WTC11 (cell line): ENCODE measurements at regions not wholly inside any gene's neighbourhood (a gene's known extent, or its start where the extent isn't known, plus 50 kb on each side); places are given as distances from the start of the nearest gene placed in this dataset.

Source experiments
- ATAC-seq: fragments of 200-7000 bp; cut with Tn5 transposase; 2 replicates; pipeline ENCODE4 v1.10.0; 2021; ENCODE audit warnings: mild to moderate bottlenecking, moderate library complexity
- CTCF ChIA-PET: fragments of 300-600 bp; sonication (Branson Sonifier 250); formaldehyde crosslinking; loops from one replicate; lab custom pipeline; 2021; ENCODE audit warnings: antibody characterized with exemption; lab: Charles Lee
- POLR2A ChIA-PET: fragments of 350-600 bp; sonication (Branson Sonifier 250); formaldehyde crosslinking; loops from one replicate; lab custom pipeline; 2021; ENCODE audit warnings: antibody characterized with exemption; lab: Charles Lee
- DNase-seq: peaks from one replicate; pipeline ENCODE4 v3.0.0; 2021; ENCODE audit warnings: low spot score
- H3K27ac Mint-ChIP-seq: 2 replicates; pipeline ENCODE4 v1.8.0; 2021; ENCODE audit warnings: mixed read lengths
- H3K27me3 Mint-ChIP-seq: 2 replicates; pipeline ENCODE4 v1.8.0; 2021; ENCODE audit warnings: low read depth, mild to moderate bottlenecking, moderate library complexity, mixed read lengths
- H3K36me3 Mint-ChIP-seq: 2 replicates; pipeline ENCODE4 v1.8.0; 2021; ENCODE audit warnings: mixed read lengths
- H3K4me1 Mint-ChIP-seq: 2 replicates; pipeline ENCODE4 v1.8.0; 2022; ENCODE audit warnings: mixed read lengths
- H3K4me3 Mint-ChIP-seq: 2 replicates; pipeline ENCODE4 v1.8.0; 2021; ENCODE audit warnings: mild to moderate bottlenecking, moderate library complexity, mixed read lengths
- H3K9me3 Mint-ChIP-seq: 2 replicates; pipeline ENCODE4 v1.8.0; 2021; ENCODE audit warnings: mixed read lengths
- CDX4 ChIP-seq: fragments of 250-450 bp; sonication (Bioruptor Pico); IDR thresholded peaks from 2 replicates; pipeline ENCODE4 v1.9.0; 2021; ENCODE audit warnings: moderate library complexity, mild to moderate bottlenecking, inconsistent platforms, borderline replicate concordance
- E2F4 ChIP-seq: sonication (generic); formaldehyde crosslinking; IDR thresholded peaks from 2 replicates; pipeline ENCODE4 v1.8.1; 2022; ENCODE audit warnings: low read depth, mild to moderate bottlenecking, moderate library complexity, missing genetic modification reagents, borderline replicate concordance
- ETV6 ChIP-seq: sonication (generic); formaldehyde crosslinking; IDR thresholded peaks from 2 replicates; pipeline ENCODE4 v1.8.1; 2022; ENCODE audit warnings: mild to moderate bottlenecking, missing genetic modification reagents
- IRF2 ChIP-seq: sonication (generic); formaldehyde crosslinking; IDR thresholded peaks from 2 replicates; pipeline ENCODE4 v1.8.0; 2022; ENCODE audit warnings: low read depth, missing genetic modification reagents, borderline replicate concordance
- MXD4 ChIP-seq: fragments of 250-450 bp; sonication (Bioruptor Pico); IDR thresholded peaks from 2 replicates; pipeline ENCODE4 v1.8.0; 2021; ENCODE audit warnings: mild to moderate bottlenecking, moderate library complexity, borderline replicate concordance
- NR3C1 ChIP-seq: sonication (generic); formaldehyde crosslinking; conservative IDR thresholded peaks from 2 replicates; pipeline ENCODE4 v1.8.1; 2023; ENCODE audit warnings: low read depth, mild to moderate bottlenecking, missing genetic modification reagents
- PRRX2 ChIP-seq: fragments of 250-450 bp; sonication (Bioruptor Pico); IDR thresholded peaks from 2 replicates; pipeline ENCODE4 v1.8.0; 2021; ENCODE audit warnings: mild to moderate bottlenecking
- SMAD4 ChIP-seq: sonication (generic); formaldehyde crosslinking; IDR thresholded peaks from 2 replicates; pipeline ENCODE4 v1.8.0; 2022; ENCODE audit warnings: mild to moderate bottlenecking, missing genetic modification reagents
- SOX15 ChIP-seq: fragments of 250-450 bp; sonication (Bioruptor Pico); IDR thresholded peaks from 2 replicates; pipeline ENCODE4 v1.9.0; 2021; ENCODE audit warnings: mild to moderate bottlenecking
- SP1 ChIP-seq: sonication (generic); formaldehyde crosslinking; conservative IDR thresholded peaks from 2 replicates; pipeline ENCODE4 v1.8.1; 2022; ENCODE audit warnings: missing genetic modification reagents
- TEAD4 ChIP-seq: sonication (generic); formaldehyde crosslinking; IDR thresholded peaks from 2 replicates; pipeline ENCODE4 v1.8.0; 2022; ENCODE audit warnings: mild to moderate bottlenecking, missing genetic modification reagents
- TP53 ChIP-seq: sonication (generic); formaldehyde crosslinking; IDR thresholded peaks from 2 replicates; pipeline ENCODE4 v1.8.1; 2023; ENCODE audit warnings: mild to moderate bottlenecking, missing genetic modification reagents
- ZBTB43 ChIP-seq: sonication (generic); formaldehyde crosslinking; IDR thresholded peaks from 2 replicates; pipeline ENCODE4 v1.8.1; 2023; ENCODE audit warnings: mild to moderate bottlenecking, missing genetic modification reagents
- ZNF423 ChIP-seq: fragments of 250-450 bp; sonication (Bioruptor Pico); IDR thresholded peaks from 2 replicates; pipeline ENCODE4 v2.1.2; 2022; ENCODE audit warnings: mild to moderate bottlenecking, moderate library complexity
- ZNF671 ChIP-seq: fragments of 250-450 bp; sonication (Bioruptor Pico); IDR thresholded peaks from 2 replicates; pipeline ENCODE4 v1.8.0; 2021; ENCODE audit warnings: mild to moderate bottlenecking
- TF ChIP-seq, protein P1 (sequence below): fragments of 250-450 bp; sonication (Bioruptor Pico); IDR thresholded peaks from 2 replicates; pipeline ENCODE4 v1.8.0; 2021; ENCODE audit warnings: mild to moderate bottlenecking
- TF ChIP-seq, protein P2 (sequence below): sonication (generic); formaldehyde crosslinking; IDR thresholded peaks from 2 replicates; pipeline ENCODE4 v1.8.1; 2023; ENCODE audit warnings: mild to moderate bottlenecking, missing genetic modification reagents, moderate library complexity
- TF ChIP-seq, protein P3 (sequence below): sonication (generic); formaldehyde crosslinking; IDR thresholded peaks from 2 replicates; pipeline ENCODE4 v1.8.0; 2023; ENCODE audit warnings: missing genetic modification reagents, mild to moderate bottlenecking, borderline replicate concordance
- TF ChIP-seq, protein P4 (sequence below): fragments of 250-450 bp; sonication (Bioruptor Pico); IDR thresholded peaks from 2 replicates; pipeline ENCODE4 v2.1.2; 2022; ENCODE audit warnings: mild to moderate bottlenecking, moderate library complexity

GRCh38 chr15:38079236-38079635, 144.8 kb downstream of the TMCO5A start (continued):
- TF ChIP-seq, protein P1, sequence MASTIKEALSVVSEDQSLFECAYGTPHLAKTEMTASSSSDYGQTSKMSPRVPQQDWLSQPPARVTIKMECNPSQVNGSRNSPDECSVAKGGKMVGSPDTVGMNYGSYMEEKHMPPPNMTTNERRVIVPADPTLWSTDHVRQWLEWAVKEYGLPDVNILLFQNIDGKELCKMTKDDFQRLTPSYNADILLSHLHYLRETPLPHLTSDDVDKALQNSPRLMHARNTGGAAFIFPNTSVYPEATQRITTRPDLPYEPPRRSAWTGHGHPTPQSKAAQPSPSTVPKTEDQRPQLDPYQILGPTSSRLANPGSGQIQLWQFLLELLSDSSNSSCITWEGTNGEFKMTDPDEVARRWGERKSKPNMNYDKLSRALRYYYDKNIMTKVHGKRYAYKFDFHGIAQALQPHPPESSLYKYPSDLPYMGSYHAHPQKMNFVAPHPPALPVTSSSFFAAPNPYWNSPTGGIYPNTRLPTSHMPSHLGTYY (CRISPR knock-in tag): no peak
- TF ChIP-seq ZBTB43 (CRISPR knock-in tag) (no peak), E2F4 (no peak)

DNA sequence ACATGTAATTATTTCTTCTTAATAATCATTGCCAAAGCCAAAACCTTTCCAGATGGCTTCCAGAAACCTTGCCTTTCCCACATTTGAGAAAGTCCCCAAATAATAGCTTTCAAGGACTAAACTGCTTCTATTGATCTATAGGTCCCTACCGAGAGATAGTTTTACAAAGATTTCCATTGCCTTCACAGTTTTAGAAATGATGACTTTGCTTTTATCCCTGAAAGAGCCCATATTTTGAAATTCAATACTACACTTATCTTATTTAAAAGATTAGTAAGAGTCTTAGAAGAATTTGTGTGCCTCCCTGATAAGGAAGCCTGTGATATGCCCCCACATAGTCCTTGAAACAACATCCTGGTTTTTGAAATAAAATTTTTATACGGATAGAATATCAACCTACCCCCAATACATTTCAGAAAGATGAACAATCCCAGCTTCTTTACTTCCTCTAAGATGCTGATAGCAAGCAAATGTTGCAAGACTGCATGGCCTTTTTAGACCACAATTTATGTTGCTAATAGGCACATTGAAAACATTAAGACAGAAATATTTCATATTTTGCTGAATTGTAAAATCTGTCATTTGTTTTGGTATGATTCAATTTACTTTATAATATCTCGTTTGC, 146.3 kb downstream of the TMCO5A start:
- ChIA-PET POLR2A (no interaction called here), CTCF (no interaction called here)
- DNase-seq (no peak), ATAC-seq (no peak)
- TF ChIP-seq SP1 (no peak), SMAD4 (no peak), ZNF423 (no peak), MXD4 (CRISPR knock-in tag) (no peak), PRRX2 (no peak), NR3C1 (CRISPR knock-in tag) (no peak), TP53 (no peak), IRF2 (CRISPR knock-in tag) (no peak), CDX4 (CRISPR knock-in tag) (no peak), TEAD4 (CRISPR knock-in tag) (no peak), ZNF671 (CRISPR knock-in tag) (no peak), ETV6 (CRISPR knock-in tag) (no peak), SOX15 (CRISPR knock-in tag) (no peak)
- TF ChIP-seq, protein P2, sequence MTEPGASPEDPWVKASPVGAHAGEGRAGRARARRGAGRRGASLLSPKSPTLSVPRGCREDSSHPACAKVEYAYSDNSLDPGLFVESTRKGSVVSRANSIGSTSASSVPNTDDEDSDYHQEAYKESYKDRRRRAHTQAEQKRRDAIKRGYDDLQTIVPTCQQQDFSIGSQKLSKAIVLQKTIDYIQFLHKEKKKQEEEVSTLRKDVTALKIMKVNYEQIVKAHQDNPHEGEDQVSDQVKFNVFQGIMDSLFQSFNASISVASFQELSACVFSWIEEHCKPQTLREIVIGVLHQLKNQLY (CRISPR knock-in tag): no peak
- TF ChIP-seq, protein P3, sequence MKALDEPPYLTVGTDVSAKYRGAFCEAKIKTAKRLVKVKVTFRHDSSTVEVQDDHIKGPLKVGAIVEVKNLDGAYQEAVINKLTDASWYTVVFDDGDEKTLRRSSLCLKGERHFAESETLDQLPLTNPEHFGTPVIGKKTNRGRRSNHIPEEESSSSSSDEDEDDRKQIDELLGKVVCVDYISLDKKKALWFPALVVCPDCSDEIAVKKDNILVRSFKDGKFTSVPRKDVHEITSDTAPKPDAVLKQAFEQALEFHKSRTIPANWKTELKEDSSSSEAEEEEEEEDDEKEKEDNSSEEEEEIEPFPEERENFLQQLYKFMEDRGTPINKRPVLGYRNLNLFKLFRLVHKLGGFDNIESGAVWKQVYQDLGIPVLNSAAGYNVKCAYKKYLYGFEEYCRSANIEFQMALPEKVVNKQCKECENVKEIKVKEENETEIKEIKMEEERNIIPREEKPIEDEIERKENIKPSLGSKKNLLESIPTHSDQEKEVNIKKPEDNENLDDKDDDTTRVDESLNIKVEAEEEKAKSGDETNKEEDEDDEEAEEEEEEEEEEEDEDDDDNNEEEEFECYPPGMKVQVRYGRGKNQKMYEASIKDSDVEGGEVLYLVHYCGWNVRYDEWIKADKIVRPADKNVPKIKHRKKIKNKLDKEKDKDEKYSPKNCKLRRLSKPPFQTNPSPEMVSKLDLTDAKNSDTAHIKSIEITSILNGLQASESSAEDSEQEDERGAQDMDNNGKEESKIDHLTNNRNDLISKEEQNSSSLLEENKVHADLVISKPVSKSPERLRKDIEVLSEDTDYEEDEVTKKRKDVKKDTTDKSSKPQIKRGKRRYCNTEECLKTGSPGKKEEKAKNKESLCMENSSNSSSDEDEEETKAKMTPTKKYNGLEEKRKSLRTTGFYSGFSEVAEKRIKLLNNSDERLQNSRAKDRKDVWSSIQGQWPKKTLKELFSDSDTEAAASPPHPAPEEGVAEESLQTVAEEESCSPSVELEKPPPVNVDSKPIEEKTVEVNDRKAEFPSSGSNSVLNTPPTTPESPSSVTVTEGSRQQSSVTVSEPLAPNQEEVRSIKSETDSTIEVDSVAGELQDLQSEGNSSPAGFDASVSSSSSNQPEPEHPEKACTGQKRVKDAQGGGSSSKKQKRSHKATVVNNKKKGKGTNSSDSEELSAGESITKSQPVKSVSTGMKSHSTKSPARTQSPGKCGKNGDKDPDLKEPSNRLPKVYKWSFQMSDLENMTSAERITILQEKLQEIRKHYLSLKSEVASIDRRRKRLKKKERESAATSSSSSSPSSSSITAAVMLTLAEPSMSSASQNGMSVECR (CRISPR knock-in tag): no peak
- TF ChIP-seq, protein P4, sequence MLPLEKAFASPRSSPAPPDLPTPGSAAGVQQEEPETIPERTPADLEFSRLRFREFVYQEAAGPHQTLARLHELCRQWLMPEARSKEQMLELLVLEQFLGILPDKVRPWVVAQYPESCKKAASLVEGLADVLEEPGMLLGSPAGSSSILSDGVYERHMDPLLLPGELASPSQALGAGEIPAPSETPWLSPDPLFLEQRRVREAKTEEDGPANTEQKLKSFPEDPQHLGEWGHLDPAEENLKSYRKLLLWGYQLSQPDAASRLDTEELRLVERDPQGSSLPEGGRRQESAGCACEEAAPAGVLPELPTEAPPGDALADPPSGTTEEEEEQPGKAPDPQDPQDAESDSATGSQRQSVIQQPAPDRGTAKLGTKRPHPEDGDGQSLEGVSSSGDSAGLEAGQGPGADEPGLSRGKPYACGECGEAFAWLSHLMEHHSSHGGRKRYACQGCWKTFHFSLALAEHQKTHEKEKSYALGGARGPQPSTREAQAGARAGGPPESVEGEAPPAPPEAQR (CRISPR knock-in tag): no peak
- TF ChIP-seq, protein P1 (CRISPR knock-in tag): no peak
- peaks cover 21% of the 10 kb centered on the region for H3K4me1 Mint-ChIP-seq
- no peak overlapping the region for H3K27ac Mint-ChIP-seq
- H3K4me3 Mint-ChIP-seq: no peak overlapping the region
- no peaks in the 10 kb centered on the region for H3K9me3 Mint-ChIP-seq
- H3K27me3 Mint-ChIP-seq: peaks cover 8% of the 10 kb centered on the region
- H3K36me3 Mint-ChIP-seq: no peaks in the 10 kb centered on the region
